Thyroid gland (tissue), 4 donors: ENCODE measurements at regions not wholly inside any gene's neighbourhood (a gene's known extent, or its start where the extent isn't known, plus 50 kb on each side); places are given as distances from the start of the nearest gene placed in this dataset.

Source experiments
- DNase-seq, 2 donors: peaks; one replicate each; pipeline ENCODE4 v3.0.0-alpha.2; 2019
- H3K27ac ChIP-seq, 3 donors: fragments of 200-600 bp; sonication (generic); 1 replicate in 2 of 3; 2 replicates in 1 of 3; pipeline ENCODE4 v1.5.1; 2016 to 2019; ENCODE audit warnings: mild to moderate bottlenecking in 1 of 3, moderate library complexity in 1 of 3
- H3K27me3 ChIP-seq: fragments of 200-600 bp; sonication (generic); one replicate; pipeline ENCODE4 v1.5.1; 2019
- H3K36me3 ChIP-seq, 2 donors: fragments of 200-600 bp; sonication (generic); one replicate each; pipeline ENCODE4 v1.5.1; 2016 to 2019
- H3K4me1 ChIP-seq, 2 donors: fragments of 200-600 bp; sonication (generic); one replicate each; pipeline ENCODE4 v1.5.1; 2017 to 2019
- H3K4me3 ChIP-seq, 3 donors: fragments of 200-600 bp; sonication (generic); replicated peaks in 1 of 3; 1 replicate in 2 of 3; 2 replicates in 1 of 3; pipeline ENCODE4 v1.5.1; 2016; ENCODE audit warnings: mild to moderate bottlenecking in 1 of 3
- H3K9me3 ChIP-seq: fragments of 200-600 bp; sonication (generic); one replicate; pipeline ENCODE4 v1.5.1; 2017
- CTCF ChIP-seq, 6 experiments: fragments of 200-600 bp in 3 of 6; fragments of 450-650 bp in 3 of 6; sonication (generic) in 3 of 6; IDR thresholded peaks; one replicate each; pipeline ENCODE4 v1.5.1; 2016 to 2019; ENCODE audit warnings: antibody characterized with exemption in 6 of 6, mild to moderate bottlenecking in 2 of 6, inconsistent platforms in 1 of 6, moderate library complexity in 1 of 6
- POLR2A ChIP-seq, 2 donors: fragments of 450-650 bp; IDR thresholded peaks; one replicate each; pipeline ENCODE4 v1.6.1; 2017; ENCODE audit warnings: antibody characterized with exemption in 2 of 2, mild to moderate bottlenecking in 2 of 2, moderate library complexity in 1 of 2
- WGBS, 2 donors: methylation state at CpG; one replicate each; pipeline ENCODE4 v1.1.5; 2017; 5-methylcytosine and 5-hydroxymethylcytosine counted together
- intact Hi-C: fragments of 100-400 bp; cut with DNase I; formaldehyde crosslinking; loops from one replicate; pipeline ENCODE4 v1.15.1; 2023

- Histone ChIP-seq H3K27ac (no peak overlapping the region), H3K36me3 (no peaks in the 10 kb centered on the region), H3K4me1 (no peaks in the 10 kb centered on the region), H3K27me3 (no peaks in the 10 kb centered on the region), H3K9me3 (no peaks in the 10 kb centered on the region), H3K4me3 (no peak overlapping the region)
- no peak for DNase-seq
- no peak for TF ChIP-seq POLR2A (IDR thresholded peaks at IDR 0.05)
- TF ChIP-seq CTCF (IDR thresholded peaks at IDR 0.05), result no peak
- intact Hi-C loops, result no loop called here
- 78 to 82% methylated on average over 4 of the region's 4 CpGs for WGBS, 2 donors
These were observed 70.6 kb upstream of the LINC00305 start for GRCh38 chr18:64219517-64219916.

DNA sequence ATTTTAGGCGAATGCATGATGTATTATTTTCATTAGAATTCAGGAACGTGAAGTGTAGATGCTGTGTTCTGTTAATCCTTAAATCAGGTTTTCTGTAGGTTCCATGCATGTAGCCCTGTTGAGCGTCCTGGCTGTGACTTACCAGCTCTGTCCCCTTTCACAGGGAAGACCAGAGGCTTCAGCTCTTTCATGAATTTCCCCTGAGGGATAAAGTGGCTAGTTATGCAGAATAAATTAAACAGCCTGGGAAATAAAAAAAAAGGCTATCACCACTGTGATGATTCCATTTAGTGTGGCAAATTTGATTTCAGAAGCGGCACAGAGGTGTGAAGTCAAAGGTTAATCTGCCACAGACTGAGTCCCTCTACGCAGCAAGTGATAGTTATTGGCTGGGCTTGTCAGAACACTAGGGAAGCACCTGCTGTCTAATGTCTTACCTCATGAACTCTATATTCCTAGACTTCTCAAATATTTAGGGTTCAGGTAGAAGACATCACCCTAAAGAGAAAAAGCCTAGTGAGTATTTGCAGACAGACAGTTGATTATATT, 61.6 kb upstream of the LINC00305 start:
- no peak for TF ChIP-seq CTCF (IDR thresholded peaks at IDR 0.05)
- Histone ChIP-seq H3K36me3 (no peaks in the 10 kb centered on the region), H3K4me3 (no peak overlapping the region), H3K4me1 (no peaks in the 10 kb centered on the region), H3K27ac (no peak overlapping the region), H3K27me3 (no peaks in the 10 kb centered on the region), H3K9me3 (no peaks in the 10 kb centered on the region)
- 85 to 88% methylated on average over 5 of the region's 5 CpGs for WGBS, 2 donors
- intact Hi-C loops, result no loop called here
- DNase-seq, result no peak

DNA sequence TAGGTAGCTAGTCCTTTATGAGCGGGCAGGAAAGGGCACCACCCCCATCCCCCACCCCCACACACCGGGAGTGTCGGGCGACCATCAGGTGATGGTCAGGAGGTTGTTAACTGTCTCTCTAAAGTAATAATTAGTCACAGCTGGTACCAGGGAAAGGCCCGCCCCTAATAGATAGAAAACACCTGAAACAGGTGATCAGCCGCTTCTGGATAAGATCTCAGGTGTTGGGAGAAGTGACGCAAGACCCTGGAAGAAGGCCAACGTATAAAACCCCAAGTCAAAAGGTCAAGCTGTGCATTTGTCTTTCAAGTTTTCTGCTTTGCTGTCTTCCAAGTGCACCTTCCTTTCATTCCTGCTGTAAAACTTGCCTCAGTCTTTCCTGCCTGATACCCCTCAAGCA, 59.6 kb upstream of the LINC00305 start:
- DNase-seq, result no peak
- intact Hi-C loops, result no loop called here
- 90 to 91% methylated on average over 8 of the region's 8 CpGs for WGBS, 2 donors

GRCh38 chr18:64207820-64208219, 58.9 kb upstream of the LINC00305 start:
- DNase-seq, result no peak
- Histone ChIP-seq H3K27me3 (no peaks in the 10 kb centered on the region), H3K27ac (no peak overlapping the region), H3K4me1 (no peaks in the 10 kb centered on the region), H3K9me3 (no peaks in the 10 kb centered on the region), H3K36me3 (no peaks in the 10 kb centered on the region), H3K4me3 (no peak overlapping the region)
- 83 to 84% methylated on average over 5 of the region's 5 CpGs for WGBS, 2 donors
- TF ChIP-seq CTCF (IDR thresholded peaks at IDR 0.05) (no peak), POLR2A (IDR thresholded peaks at IDR 0.05) (no peak)
- intact Hi-C loops, result no loop called here

More for the DNA sequence above, 59.6 kb upstream of the LINC00305 start:
- H3K4me1 ChIP-seq, result no peaks in the 10 kb centered on the region
- no peaks in the 10 kb centered on the region for H3K36me3 ChIP-seq
- no peaks in the 10 kb centered on the region for H3K27me3 ChIP-seq
- H3K9me3 ChIP-seq, result no peaks in the 10 kb centered on the region
- no peak for TF ChIP-seq CTCF (IDR thresholded peaks at IDR 0.05)
- no peak for TF ChIP-seq POLR2A (IDR thresholded peaks at IDR 0.05)
- no peak overlapping the region for H3K4me3 ChIP-seq
- H3K27ac ChIP-seq, result no peak overlapping the region

GRCh38 chr18:64203295-64203694, 54.4 kb upstream of the LINC00305 start:
- intact Hi-C loops, result no loop called here
- 67 to 68% methylated on average over 3 of the region's 3 CpGs for WGBS, 2 donors
- Histone ChIP-seq H3K4me3 (no peak overlapping the region), H3K27me3 (no peaks in the 10 kb centered on the region), H3K36me3 (no peaks in the 10 kb centered on the region), H3K9me3 (no peaks in the 10 kb centered on the region), H3K27ac (no peak overlapping the region), H3K4me1 (no peaks in the 10 kb centered on the region)
- TF ChIP-seq CTCF (IDR thresholded peaks at IDR 0.05), result no peak
- no peak for TF ChIP-seq POLR2A (IDR thresholded peaks at IDR 0.05)
- no peak for DNase-seq
